GM12873 (cell line): ENCODE measurements at regions not wholly inside any gene's neighbourhood (a gene's known extent, or its start where the extent isn't known, plus 50 kb on each side); places are given as distances from the start of the nearest gene placed in this dataset.

Source experiments
- TF ChIP-seq, protein P1 (sequence below): IDR thresholded peaks from 2 replicates; pipeline ENCODE4 v1.5.1; 2012; ENCODE audit warnings: low read depth, mild to moderate bottlenecking, moderate library complexity, low read length, control low read depth; ENCODE audit not compliant: insufficient read depth; ENCODE audit errors: missing control alignments

DNA sequence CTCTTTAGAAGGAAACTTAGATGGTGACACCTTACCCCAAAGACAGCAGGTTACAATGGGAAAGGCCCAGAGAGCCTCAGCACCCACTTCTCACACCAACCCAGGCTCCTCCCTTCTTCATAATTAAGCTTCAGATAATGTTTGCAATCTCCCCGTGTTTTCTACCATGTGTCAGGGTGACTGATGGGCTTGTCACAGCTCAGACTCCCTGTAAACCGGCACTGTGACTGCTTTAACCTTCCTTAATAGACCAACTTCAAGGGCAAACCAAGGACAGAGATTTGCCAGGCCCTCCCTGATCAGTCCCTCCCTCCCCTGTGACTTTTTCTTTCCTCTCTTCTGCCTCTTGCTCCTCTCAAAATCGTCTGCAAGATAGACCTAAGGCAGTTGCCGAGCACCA lies 760.6 kb upstream of the EEF2KMT start:
- TF ChIP-seq, protein P1, sequence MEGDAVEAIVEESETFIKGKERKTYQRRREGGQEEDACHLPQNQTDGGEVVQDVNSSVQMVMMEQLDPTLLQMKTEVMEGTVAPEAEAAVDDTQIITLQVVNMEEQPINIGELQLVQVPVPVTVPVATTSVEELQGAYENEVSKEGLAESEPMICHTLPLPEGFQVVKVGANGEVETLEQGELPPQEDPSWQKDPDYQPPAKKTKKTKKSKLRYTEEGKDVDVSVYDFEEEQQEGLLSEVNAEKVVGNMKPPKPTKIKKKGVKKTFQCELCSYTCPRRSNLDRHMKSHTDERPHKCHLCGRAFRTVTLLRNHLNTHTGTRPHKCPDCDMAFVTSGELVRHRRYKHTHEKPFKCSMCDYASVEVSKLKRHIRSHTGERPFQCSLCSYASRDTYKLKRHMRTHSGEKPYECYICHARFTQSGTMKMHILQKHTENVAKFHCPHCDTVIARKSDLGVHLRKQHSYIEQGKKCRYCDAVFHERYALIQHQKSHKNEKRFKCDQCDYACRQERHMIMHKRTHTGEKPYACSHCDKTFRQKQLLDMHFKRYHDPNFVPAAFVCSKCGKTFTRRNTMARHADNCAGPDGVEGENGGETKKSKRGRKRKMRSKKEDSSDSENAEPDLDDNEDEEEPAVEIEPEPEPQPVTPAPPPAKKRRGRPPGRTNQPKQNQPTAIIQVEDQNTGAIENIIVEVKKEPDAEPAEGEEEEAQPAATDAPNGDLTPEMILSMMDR = no peak

DNA sequence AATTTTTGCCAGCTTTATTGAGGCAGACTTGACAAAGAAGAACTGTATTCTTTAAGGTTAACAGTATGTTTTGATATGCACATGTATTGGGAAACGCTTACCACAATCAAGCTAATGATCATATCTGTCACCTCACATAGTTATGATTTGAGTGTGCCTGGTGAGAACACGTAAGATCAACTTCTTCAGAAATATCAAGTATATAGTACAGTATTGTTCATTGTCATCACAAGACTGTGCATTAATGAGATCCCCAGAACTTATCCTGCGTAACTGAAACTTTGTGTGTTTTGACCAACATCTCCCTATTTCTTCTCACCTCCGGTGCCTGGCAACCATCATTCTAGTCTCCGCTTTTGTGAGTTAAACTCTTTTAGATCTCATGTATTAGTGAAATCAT lies 756.4 kb upstream of the EEF2KMT start:
- TF ChIP-seq, protein P1 = no peak

DNA sequence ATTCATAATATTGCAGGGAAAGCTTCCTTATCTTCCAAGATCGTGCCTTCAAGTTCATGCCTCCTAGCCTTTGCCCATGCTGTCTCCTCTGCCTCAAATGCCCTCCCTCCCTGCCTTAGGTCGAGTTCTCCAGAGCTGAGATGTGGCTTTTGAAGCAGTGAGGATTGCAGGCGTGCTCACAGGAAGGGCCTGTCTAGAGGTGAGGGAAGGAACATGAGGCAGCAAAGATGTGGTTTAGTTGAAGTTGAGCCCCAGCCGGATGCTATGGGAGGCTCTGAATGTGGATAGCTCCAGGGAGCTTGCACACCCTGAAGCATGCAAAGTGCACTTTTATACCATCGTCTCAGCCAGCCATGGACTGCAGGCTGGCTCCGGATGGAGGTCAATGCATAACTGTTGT lies 754.6 kb upstream of the EEF2KMT start:
- TF ChIP-seq, protein P1 = no peak

DNA sequence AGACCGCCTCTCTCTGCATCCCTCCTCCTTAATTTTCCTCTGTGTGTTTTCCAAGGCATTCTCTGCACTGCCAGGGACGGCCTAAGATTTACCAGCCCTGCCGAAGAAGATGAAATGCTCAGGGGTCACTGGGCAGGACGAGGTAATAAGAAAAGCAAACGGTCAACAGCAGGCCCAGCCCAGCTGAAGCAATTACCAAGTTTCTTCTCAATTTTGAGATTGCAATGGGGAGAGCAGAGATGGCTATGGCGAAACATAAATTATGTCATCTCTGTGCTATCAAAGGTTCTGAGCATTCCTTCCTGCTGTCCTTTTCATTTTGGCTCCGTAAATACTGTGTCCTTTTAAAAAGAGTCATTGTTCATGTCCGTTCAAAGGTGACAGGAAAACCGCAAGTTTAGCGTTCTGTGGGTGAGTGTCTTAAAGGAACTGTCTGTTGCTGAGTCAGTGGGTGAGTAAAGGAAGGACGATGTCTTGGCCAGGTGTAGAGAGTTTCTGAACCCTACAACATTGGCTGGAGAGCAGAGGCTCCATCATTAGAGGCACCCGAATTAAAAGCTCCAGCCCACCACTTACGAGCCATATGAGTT lies 753.9 kb upstream of the EEF2KMT start:
- TF ChIP-seq, protein P1 = no peak

DNA sequence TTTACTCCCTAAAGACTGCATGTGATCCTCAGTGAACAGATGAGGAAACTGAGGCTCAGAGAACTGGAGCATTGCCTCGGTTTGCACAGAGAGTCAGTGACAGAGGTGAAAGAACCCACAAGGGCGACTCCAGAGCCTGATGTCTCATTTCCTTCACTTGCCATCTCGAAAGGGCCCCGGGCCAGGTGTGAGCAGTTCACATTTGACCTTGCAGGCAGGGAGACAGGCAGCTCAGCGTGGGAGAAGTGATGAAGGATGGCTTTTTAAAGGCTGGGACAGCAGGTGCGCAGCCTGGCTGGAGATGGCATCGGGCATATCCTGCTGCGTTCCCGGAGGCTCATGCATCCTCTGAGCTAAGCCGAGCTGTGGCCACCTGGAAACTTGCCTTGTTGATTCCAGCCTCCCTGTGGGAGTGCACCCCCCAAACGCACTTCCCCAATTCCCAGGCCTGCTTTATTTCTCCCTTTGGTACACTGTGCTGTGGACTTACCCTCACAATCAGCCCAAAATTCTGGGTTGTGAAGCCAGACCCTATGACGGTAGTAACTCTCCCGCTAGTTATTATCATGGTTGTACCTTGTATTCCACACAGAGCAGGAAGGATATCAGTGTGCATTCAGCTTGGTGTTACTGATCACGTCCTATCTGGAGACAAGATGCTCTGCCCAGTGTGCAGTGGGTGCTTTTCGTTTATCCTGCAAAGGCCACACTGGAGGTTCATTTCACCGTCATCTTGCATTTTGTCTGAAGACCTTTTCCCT lies 753.2 kb upstream of the EEF2KMT start:
- TF ChIP-seq, protein P1 = no peak

DNA sequence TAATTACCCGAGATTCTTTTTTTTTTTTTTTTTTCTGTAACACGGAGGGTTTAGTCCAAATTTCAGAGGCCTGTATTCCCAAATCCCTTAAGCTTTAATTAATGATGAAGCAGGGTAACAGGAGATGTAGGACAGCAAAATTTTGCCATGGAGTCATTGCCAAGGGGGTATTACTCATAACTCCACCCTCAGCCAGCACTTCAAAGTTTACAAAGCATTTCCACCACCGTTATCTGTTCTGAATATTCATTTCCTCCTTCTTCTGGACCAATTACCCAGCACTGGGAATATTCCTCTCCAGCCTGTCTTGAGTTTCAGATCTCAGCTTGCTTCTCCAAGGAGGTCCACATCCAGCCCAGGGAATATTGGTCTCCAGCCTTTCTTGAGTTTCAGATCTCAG lies 747.5 kb upstream of the EEF2KMT start:
- TF ChIP-seq, protein P1 = no peak

DNA sequence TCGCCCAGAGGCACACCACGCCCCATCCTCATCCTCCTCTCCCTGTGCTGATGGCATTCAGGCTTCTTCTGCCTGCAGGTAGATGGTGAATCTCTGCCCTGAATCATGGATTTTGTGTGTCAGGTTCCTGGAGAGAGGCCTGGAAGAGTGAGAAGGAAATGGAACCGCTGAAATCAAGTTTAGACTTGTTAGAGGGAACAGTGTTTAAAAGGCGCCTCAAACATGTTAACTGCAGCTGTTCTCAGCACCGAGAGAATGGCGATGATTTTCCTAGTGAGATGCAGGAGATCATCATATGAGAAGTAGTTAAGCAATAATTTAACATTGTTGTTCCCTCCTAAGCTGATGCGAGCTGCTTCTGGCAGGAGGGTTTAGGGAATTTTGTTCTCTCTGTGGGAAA lies 744.4 kb upstream of the EEF2KMT start:
- TF ChIP-seq, protein P1 = no peak
